Cardiac fibroblast (primary cell): ENCODE measurements at regions not wholly inside any gene's neighbourhood (a gene's known extent, or its start where the extent isn't known, plus 50 kb on each side); places are given as distances from the start of the nearest gene placed in this dataset.

Source experiments
- DNase-seq, 2 donors: peaks; one replicate each; pipeline versions ENCODE4 v3.0.0 to v3.0.0-alpha.2; 2010; ENCODE audit warnings: low read depth in 2 of 2
- H3K4me3 ChIP-seq, 2 donors: replicated peaks in 1 of 2; 1 replicate in 1 of 2; 2 replicates in 1 of 2; pipeline ENCODE4 v1.5.1; 2011; ENCODE audit warnings: low read depth in 2 of 2, low read length in 2 of 2, mild to moderate bottlenecking in 2 of 2, moderate library complexity in 1 of 2
- CTCF ChIP-seq: IDR thresholded peaks from one replicate; pipeline ENCODE4 v1.5.1; 2011; ENCODE audit warnings: low read depth, mild to moderate bottlenecking, low read length, inconsistent platforms

- peak in 1 of 2 donors; percentile 42 for DNase-seq
- TF ChIP-seq CTCF: no peak
- H3K4me3 ChIP-seq: no peak overlapping the region
These were observed 111.2 kb upstream of the SNX19 start for GRCh38 chr11:131027491-131027890.

- TF ChIP-seq CTCF: no peak
- H3K4me3 ChIP-seq: no peak overlapping the region
- DNase-seq: peak; percentile 79 to 92
These were observed 116.9 kb upstream of the SNX19 start for GRCh38 chr11:131033151-131033651.

GRCh38 chr11:131036514-131036913 lies 120.2 kb upstream of the SNX19 start:
- H3K4me3 ChIP-seq: no peak overlapping the region
- no peak for TF ChIP-seq CTCF
- DNase-seq: no peak

GRCh38 chr11:131037873-131038272 lies 121.6 kb upstream of the SNX19 start:
- DNase-seq: no peak
- TF ChIP-seq CTCF: no peak

GRCh38 chr11:131038597-131038996 lies 122.3 kb upstream of the SNX19 start:
- H3K4me3 ChIP-seq: no peak overlapping the region
- peak; percentile 13 to 68 for DNase-seq
- TF ChIP-seq CTCF: peak; percentile 47

More at GRCh38 chr11:131037873-131038272, 121.6 kb upstream of the SNX19 start:
- no peak overlapping the region for H3K4me3 ChIP-seq

- no peak overlapping the region for H3K4me3 ChIP-seq
- no peak for TF ChIP-seq CTCF
- peak in 1 of 2 donors; percentile 81 for DNase-seq
These were observed 125.2 kb upstream of the SNX19 start for GRCh38 chr11:131041331-131042040.

GRCh38 chr11:131042041-131042390 lies 125.7 kb upstream of the SNX19 start:
- no peak overlapping the region for H3K4me3 ChIP-seq
- peak in 1 of 2 donors; percentile 74 for DNase-seq
- TF ChIP-seq CTCF: no peak
